SHP77 treated with DMSO at 0.1 percent for 48 hours (cell line): ENCODE measurements at regions not wholly inside any gene's neighbourhood (a gene's known extent, or its start where the extent isn't known, plus 50 kb on each side); places are given as distances from the start of the nearest gene placed in this dataset.
A peak's percentile ranks its signal among the peaks of the same experiment; 100 is the strongest.

Experiments used
- DNase-seq: peaks from one replicate; lab custom pipeline; 2025; lab: John Stamatoyannopoulos, UW

DNA sequence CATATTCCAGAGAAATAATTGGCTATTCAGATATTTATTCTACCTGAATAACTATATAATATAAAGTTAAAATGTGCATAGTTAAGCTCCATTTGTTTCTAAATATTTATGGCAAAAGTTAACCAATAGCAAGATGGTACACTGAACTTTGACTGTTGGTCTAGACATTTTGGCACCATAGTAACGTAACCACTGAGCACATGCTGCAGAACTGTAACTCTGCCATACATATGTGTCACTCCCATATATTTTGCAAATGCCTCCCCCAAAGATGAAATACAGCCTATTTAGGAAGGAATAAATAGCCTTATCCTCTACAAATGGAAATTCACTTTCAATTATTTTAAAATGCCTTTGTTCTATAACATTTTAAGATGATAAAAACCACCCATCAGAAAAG lies 424.9 kb downstream of the CENPC start:
- DNase-seq: no peak

DNA sequence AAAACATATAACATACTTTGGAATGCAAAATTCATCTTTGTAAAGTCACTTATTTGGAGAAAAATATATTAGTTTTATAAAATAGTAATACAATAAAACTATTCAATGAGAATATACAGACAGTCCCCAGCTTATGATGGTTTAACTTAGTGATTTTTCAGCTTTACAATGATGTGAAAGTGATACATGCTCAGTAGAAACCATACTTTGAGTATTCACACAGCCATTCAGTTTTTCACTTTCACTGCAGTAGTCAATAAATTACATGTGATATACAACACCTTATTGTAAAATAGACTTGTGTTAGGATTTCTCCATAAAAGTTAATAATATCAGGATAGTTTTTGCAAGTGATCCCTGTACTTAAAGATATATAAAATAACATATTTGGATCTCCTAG lies 436.0 kb downstream of the CENPC start:
- no peak for DNase-seq

- DNase-seq: peak; percentile 66
Observed at GRCh38 chr4:67106861-67107460, 438.3 kb downstream of the CENPC start.

DNA sequence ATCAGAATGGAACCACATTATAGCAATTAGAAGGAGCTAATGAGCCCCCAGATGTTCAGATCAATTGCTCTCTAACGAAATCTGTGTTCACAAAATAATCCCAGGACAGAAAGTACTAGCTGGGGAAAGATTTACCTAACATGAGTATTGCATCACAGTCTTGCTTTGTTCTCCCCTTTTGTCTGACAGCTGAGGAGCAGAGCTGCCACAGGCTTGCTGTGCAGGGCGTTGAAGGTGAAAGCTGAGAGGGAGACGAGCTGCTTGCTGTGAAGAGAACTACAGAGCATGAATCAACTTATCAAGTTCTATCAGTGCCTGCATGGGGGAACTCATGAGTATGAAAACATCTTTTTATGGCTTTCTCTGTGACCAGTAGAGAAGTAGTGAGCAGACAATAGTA lies 441.2 kb downstream of the CENPC start:
- no peak for DNase-seq

DNA sequence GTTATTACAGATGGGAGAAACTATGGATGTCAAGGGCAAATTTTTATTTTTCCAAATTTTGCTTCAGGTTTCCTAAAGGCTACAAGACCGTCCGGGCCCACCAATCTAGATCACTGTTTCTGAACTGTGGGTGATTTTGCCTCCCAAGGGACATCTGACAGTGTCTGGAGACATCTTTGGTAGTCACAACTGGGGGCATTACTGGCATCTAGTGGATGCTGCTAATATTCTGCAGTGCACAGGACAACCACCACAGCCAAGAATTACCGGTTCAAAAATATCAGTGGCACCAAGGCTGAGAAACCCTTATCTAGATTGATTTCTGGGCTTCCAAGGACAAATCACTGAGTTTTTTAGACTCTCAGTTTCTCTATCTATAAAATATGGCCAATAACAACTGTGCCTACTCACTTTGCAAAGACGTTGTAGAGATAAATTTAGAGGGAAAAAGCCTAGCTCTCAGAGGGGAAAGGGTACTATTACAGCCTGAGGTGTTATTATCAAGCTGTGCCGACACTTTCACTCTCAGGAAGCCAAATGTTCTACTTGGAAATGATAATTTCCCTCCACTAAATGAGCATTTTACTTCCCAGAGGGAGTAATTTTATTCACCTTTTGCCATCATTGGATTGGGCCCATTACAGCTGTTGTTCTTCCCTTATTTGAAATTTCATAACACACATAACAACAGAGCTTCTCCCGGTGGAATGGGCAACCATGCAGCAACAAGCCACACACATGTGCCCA lies 442.1 kb downstream of the CENPC start:
- DNase-seq: no peak

DNA sequence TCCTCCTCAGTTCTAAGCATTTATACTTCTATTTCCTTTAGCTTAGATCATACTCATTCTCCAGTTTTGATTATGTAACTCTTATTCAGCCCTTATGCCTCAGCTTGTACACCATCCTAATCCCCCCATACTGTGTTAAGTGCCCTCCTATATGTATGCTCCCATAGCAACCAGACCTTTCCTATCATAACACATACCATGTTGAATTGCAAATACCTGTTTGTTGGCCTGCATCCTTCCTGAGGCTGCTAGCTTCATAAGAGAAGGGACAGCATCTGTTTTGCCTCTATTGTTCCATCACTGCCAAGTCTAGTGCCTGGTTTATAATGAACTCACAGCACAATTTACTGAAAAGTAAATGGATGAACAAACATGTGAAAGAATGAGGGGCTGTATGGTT lies 443.7 kb downstream of the CENPC start:
- DNase-seq: no peak

GRCh38 chr4:67092351-67092750 lies 453.0 kb downstream of the CENPC start:
- DNase-seq: peak; percentile 11

DNA sequence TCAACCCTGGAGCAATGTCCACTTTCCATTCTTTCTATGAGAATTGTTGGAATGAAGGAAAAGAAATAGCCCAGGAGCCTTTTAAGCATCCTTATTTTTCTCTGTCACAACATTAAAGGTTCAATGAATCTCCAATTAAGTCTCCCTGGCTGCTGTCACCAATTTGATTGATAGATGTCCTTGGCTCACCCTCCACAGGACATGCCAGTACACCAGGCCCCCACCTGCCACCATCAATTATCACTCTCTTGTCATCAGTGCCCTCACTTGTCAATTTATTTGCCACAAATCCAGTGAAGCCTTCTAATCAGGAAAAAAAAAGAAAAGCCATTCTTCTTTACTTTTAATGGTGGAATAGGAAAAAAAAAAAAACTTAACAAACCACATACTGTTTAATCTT lies 453.6 kb downstream of the CENPC start:
- DNase-seq: no peak

DNA sequence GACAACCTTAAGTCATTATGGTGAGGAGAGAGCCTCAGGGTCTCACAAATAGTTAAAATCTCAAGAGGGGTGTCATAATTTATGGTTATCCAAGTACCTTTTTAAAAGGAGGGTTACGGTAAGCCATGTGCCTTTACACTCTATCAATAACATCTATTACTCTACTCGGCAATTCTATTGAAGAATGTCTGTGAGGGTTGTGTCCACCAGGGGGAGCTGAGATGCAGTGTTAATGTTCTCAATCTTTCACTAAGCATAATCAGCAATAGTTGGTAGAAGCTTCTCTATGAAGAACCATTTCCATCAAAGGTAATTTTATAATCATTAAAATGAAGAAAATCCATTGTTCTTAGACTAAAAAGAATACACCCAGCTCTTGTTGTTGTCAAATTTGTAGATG lies 457.4 kb downstream of the CENPC start:
- DNase-seq: no peak

DNA sequence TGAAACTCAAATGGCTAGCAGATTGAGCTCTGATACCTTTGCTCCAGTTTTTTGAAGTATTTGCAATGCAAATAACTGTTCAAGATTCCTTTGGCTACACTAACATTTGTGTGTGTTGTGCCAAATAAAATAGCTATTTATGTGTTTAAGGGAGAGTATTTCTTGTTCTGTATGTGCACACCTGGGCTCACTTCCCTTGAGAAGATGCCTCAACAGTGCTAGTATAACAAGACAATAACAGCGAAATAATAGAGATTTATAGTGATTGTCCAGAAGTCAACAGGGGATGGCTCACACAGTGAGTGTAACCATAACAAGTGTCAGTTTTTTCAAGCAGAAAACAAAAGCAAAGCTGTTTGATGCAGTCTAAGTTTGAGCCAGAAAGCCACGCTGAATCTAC lies 460.5 kb downstream of the CENPC start:
- no peak for DNase-seq

- DNase-seq: no peak
Observed at GRCh38 chr4:67083496-67083895, 461.8 kb downstream of the CENPC start.

DNA sequence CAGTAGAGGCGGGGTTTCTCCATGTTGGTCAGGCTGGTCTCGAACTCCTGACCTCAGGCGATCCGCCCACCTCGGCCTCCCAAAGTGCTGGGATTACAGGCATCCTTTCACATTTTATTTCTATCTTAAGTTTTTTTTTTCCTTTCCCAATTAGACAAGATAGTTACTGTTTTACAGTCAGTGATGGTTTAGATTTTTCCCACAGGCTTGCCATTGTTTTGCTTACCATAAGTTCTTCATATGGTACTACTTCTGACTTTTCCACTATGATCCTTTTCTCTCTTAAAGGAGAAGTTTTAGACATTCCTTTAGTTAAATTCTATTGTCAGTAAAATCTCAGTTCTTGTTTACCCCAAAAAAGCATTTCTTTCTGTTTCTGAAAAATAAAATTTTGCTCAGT lies 462.6 kb downstream of the CENPC start:
- no peak for DNase-seq

DNA sequence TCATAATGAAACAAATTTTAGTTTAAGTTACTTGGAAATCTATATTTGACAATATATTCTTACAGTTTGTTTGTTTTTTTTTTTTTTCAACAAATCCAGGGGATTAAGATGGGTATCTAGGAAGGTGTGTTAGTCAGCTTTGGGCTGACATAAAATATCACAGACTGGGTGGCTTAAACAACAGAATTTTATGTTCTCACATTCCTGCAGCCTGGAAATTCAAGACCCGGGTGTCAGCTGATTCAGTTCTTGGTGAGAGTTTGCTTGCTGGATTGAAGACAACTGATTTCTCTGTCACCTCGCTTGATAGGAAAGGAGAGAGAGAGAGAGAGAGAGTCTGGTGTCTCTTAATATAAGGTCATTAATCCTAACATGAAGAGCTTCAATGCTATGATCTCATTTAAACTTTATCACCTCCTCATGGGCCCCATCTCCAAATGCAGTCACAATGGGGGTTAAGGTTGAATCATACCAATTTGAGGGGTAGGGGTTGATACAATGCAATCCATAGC lies 465.2 kb downstream of the CENPC start:
- DNase-seq: no peak

DNA sequence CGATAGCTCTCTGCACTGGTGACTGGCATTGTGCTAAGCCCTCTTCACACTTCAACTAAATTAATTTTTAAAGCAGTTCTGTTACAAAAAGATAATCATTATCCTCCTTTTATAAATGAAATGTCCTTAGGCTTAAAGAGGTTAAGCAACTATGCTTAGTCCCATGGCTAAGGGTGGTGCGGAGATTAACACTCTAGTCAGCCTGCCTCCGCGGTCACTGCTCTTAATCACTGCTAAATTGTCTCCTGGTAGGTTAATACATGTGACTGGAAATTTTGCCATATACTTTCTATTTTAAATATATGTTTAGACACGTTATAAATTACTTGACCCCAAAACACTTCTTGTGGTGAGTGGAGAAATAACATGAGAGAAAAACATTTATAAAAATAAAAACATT lies 473.7 kb downstream of the CENPC start:
- DNase-seq: no peak

DNA sequence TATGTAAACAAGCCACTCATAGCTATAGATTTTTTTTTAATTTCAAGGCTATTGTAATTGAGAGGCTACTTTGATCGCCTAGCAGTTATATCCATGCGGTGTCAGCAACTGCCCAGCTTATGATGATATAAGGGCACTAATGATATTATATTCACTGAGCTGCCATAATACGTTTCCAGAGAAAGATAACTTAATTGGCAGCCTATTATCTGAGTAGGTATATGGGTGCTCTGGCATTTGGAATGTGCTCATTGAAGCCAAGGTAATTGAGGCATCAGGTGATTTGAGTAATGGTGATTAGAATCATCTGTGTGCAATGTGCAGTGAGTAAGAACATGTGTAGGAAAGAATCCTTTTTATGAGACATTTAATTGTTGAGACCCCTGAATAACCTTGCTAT lies 490.0 kb downstream of the CENPC start:
- no peak for DNase-seq

DNA sequence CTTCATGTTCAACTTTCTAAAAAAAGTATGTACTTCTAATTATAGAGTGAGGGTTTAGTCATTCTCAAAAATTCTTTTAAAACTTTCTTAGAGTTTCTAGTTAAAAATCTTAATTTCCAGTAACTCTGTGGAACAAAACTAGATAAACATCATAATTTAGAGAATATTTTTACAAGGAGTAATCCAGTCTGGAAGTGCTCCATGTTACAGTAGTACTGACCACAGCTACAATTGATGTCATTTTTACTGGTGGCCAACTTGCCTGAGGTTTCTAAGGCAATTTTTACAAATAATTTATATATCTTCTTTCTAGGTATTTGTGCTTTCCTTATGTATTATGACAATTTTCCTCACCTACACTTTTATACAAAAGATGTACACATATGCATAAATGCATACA lies 490.4 kb downstream of the CENPC start:
- DNase-seq: no peak

GRCh38 chr4:67052814-67053675 lies 492.3 kb downstream of the CENPC start:
- DNase-seq: peak; percentile 67

DNA sequence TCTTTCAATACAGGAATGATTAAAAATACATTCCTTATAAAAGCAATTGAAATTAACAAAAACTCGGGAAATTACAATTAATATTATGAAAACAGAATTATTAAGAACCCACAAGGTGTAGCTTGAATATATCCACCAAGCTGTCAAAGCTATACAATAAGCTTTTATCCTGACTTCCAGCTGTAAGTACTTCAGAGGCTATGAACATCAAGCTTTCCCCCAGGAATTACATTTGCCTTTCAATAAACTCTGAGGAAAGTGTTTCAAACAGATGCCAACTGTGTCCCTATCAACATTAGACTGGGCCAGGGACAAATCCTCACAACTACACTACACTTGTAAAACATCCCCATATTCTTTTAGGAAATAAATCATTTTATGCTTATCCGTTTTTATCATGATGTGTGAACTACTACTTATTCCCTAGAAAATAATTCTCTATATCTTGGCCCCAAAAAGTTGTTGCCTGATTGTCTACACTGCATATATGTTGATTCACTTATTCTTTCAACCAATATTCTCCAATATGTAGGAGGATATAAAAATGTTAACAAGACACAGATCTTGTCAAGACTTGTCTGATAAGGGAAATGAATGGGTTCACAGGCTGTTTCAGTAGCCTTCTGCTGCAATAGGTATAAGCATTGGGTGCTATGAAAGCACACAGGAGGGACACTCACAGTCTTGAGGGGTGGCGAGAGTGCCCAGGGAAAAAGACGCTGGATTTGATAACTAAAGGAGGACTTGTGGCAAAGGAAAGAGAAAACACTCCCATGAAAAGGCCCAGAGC lies 494.1 kb downstream of the CENPC start:
- no peak for DNase-seq

DNA sequence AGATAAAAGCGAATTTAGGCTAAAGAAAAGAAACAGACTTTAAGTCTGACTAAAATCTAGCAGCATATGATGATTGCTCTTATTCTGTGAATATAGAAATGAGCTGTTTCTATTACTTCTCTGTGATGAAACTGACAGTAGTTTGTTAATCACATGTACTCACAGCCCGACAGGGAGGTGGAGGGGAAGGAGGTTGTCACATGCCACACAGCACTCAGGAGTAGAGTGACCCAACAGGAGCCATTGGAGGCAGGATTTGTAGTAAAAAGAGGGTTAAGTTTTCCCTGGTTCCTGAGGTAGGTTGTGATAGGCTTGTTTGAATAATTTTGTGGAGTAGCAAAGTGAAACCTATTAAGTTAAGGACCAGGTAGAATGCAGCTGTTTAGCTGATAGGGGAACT lies 495.9 kb downstream of the CENPC start:
- no peak for DNase-seq

DNA sequence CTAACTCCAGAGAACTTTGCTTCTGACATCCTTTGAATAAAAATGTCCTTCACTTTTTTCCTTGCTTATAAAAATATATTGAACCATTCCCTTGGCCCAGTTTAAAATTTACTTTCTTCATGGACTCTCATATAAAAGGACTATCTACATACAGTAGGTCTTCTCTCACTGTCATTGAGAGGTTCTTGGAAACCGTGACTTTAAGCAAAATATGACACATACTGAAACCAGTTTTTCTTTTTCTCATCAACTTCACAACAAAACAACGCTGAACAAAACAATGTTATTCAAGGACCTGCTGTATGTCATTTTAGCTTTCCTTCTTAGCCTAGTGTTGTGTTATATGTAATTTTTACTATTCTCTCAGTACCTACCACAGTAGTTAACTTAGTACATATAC lies 496.8 kb downstream of the CENPC start:
- DNase-seq: no peak

- no peak for DNase-seq
Observed at GRCh38 chr4:67040315-67040714, 505.0 kb downstream of the CENPC start.

GRCh38 chr4:67038228-67038566 lies 507.1 kb downstream of the CENPC start:
- DNase-seq: no peak
